ENCODE measurements at regions not wholly inside any gene's neighbourhood (a gene's known extent, or its start where the extent isn't known, plus 50 kb on each side); places are given as distances from the start of the nearest gene placed in this dataset.

GRCh38 chr2:53373126-53373525, 394.5 kb upstream of the CHAC2 start:
- TF ChIP-seq CTCF (IDR thresholded peaks at IDR 0.05) (no peak), POLR2A (IDR thresholded peaks at IDR 0.05) (no peak)

Measured in right lobe of liver (tissue), 4 donors.